Adrenal gland (tissue), 5 donors: ENCODE measurements at regions not wholly inside any gene's neighbourhood (a gene's known extent, or its start where the extent isn't known, plus 50 kb on each side); places are given as distances from the start of the nearest gene placed in this dataset.

Experiments
- POLR2A ChIP-seq, 2 donors: fragments of 450-650 bp; IDR thresholded peaks; one replicate each; pipeline ENCODE4 v1.6.1; 2017; ENCODE audit warnings: antibody characterized with exemption in 2 of 2, mild to moderate bottlenecking in 2 of 2, moderate library complexity in 1 of 2
- TF ChIP-seq, protein P1 (sequence below), 6 experiments: fragments of 450-650 bp in 4 of 6; fragments of 200-600 bp in 2 of 6; sonication (generic) in 1 of 6; IDR thresholded peaks; 1 replicate in 5 of 6; 2 replicates in 1 of 6; pipeline versions ENCODE4 v1.5.1 to v1.8.0; 2016 to 2021; ENCODE audit warnings: antibody characterized with exemption in 6 of 6, mild to moderate bottlenecking in 2 of 6, moderate library complexity in 1 of 6
- donor health status: DM: no; HTN: no; CAD: no.

DNA sequence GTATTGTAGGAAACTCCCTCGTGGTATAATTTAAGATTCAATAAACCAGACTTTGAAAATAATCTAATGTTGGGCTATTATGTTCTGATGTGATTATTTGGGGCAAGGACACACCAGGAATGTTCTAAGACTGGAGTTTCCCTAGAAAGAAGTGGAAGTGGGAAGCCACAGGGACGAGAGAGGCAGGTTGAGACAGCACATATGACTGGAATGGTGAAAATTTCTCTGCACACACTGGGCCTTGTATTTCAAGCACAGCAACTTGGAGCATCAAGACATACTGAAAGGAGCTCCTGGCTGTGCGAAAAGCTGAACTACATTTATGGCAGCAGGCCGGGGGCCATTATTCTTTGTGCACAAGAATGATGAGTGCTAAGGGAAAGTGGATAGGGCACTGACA, 98.2 kb downstream of the CETN3 start:
- TF ChIP-seq, protein P1, sequence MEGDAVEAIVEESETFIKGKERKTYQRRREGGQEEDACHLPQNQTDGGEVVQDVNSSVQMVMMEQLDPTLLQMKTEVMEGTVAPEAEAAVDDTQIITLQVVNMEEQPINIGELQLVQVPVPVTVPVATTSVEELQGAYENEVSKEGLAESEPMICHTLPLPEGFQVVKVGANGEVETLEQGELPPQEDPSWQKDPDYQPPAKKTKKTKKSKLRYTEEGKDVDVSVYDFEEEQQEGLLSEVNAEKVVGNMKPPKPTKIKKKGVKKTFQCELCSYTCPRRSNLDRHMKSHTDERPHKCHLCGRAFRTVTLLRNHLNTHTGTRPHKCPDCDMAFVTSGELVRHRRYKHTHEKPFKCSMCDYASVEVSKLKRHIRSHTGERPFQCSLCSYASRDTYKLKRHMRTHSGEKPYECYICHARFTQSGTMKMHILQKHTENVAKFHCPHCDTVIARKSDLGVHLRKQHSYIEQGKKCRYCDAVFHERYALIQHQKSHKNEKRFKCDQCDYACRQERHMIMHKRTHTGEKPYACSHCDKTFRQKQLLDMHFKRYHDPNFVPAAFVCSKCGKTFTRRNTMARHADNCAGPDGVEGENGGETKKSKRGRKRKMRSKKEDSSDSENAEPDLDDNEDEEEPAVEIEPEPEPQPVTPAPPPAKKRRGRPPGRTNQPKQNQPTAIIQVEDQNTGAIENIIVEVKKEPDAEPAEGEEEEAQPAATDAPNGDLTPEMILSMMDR (IDR thresholded peaks at IDR 0.05) = no peak
- TF ChIP-seq POLR2A (IDR thresholded peaks at IDR 0.05) = no peak
